GM20431 (cell line): ENCODE measurements at regions not wholly inside any gene's neighbourhood (a gene's known extent, or its start where the extent isn't known, plus 50 kb on each side); places are given as distances from the start of the nearest gene placed in this dataset.

Experiments
- in situ Hi-C: fragments of 300-500 bp; cut with MseI, MboI; formaldehyde crosslinking; loops from one replicate; pipeline ENCODE4 v1.15.0; 2020; ENCODE audit warnings: low sequenced_read_pairs; ENCODE audit not compliant: unreplicated experiment

DNA sequence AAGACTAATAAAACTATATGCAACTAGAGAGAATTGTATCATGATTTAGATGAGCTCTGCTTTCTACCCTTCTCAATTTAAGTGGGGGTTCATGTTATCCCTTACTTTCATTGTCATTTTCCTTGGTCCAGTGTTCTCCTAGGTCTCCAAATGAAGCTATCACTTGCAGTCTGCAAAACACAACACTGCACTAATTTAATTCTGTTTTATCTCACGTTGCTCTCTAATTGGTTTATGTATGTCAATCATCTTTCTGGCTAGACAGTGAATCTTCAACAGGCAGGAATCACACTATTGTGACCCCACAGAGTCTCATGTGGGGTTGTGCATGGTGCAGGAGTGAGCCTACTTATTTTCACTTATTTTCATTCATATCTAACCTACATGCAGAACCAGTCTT is 348.3 kb upstream of the SYT4 start:
- in situ Hi-C loops, result no loop called here

GRCh38 chr18:43627848-43628530 is 350.7 kb upstream of the SYT4 start:
- in situ Hi-C loops, result no loop called here

DNA sequence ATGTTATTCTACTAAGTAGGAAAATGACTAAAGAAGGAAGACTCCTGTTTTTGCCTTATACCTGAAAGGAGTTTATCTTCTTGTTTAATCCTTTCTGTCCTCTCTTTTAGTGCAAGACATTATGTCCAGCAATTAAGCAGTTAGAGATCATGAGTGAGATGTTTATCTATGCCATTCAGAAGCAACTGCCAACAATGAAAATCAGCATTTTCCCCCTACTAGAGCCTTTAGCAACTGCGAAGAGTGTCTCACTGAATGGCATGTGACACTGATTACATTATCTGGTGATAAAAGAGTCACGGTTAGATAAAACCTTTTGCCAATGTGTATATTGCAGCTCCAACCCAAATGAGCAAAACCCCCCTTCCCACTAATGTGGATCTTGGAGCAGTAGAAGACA is 357.7 kb upstream of the SYT4 start:
- in situ Hi-C loops, result no loop called here

GRCh38 chr18:43635397-43635796 is 358.1 kb upstream of the SYT4 start:
- in situ Hi-C loops, result no loop called here

DNA sequence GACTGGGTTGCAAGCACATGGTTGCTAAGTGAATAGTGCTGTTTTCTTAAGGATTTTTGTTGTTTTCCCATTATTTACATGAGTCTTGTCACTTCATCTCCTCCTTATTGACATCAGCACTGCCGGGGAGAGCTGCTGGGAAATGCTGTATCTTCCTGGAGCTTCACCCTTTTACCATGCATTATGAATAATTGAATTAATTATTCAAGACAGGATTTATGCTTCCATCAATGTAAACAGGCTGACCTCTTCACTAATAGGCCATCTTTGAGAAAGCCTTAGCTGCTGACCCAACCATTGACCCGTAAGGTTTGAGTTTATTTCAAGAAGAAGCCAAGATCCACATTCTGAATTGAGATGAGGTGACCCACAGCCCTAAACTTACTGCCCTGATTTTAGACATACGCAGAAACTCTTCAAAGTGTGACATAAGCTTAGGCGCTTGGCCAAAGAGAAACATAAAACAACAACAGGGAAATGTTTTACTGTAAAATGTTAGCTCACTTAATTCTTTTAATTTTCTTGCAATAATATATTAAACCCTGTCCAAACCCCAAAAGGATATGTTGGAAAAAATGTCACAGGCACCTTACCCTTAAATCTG is 365.5 kb upstream of the SYT4 start:
- in situ Hi-C loops, result no loop called here

GRCh38 chr18:43648002-43648401 is 370.7 kb upstream of the SYT4 start:
- in situ Hi-C loops, result no loop called here

DNA sequence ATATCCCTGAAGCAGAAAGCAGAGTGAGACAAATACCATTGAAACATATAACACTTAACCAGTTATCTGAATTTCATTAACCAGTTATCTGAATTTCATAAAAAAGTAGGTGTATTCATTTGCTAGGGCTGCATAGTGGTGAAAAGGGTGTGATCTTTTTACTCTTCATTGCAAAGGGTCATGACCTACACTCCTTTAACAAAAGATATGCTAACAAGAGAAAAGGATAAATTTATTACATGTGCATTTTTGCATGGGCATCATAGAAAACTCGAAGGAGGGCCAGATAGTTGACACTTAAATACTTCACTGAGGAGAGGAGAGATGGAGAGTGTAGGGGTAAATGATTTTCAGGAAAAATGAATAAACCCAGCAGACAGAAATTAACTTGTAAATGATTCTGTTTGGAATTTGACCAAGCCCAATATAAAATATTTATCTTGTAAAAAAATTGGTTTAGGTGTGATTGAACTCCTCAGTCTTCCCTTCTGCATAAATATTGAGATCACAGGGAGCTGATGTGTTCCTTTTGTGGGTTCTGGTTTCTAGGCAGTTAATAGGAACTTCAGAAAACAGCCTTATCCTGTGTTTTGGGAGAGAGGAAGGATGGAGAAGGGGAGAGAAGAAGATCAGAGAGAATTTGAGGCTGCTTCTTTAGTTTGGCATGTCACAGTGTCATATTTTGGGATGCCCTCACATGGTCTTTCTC is 372.5 kb upstream of the SYT4 start:
- in situ Hi-C loops, result no loop called here

GRCh38 chr18:43650426-43650825 is 373.1 kb upstream of the SYT4 start:
- in situ Hi-C loops, result no loop called here

DNA sequence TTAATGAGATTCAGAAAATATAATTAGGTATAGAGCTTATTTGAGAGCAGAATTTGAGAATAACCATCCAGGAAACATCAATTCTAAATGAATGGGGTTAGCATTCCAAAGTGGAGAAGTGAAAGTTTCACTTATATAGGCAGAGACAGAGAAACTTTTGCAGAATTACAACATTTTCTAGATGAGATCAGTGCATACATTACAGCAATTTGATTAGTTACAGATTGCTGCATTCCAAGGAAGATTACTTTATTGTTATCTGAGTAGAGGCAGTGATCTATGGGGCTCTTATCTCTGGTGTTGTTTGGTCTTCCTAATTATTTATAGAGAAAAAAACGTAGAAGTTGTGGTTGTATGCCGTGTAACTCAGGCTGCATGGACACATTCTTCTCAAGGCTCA is 373.8 kb upstream of the SYT4 start:
- in situ Hi-C loops, result no loop called here

DNA sequence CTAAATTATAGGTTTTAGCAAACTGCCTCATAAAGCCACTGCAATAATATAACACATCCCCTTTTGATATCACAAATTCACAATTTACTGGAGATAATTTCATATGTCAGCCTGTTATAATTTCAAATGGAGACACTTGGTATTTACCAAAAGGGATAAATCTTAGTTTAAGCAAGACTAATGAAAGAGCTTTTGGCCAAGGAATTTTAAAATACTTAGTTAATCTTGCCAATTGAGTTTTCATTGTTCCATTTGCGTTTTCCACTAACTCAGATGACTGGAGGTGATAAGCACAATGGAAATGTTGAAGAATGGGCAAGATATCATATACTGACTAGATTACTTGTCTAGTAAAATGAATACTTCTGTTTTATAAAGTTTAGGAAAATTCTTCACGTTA is 379.3 kb upstream of the SYT4 start:
- in situ Hi-C loops, result no loop called here

DNA sequence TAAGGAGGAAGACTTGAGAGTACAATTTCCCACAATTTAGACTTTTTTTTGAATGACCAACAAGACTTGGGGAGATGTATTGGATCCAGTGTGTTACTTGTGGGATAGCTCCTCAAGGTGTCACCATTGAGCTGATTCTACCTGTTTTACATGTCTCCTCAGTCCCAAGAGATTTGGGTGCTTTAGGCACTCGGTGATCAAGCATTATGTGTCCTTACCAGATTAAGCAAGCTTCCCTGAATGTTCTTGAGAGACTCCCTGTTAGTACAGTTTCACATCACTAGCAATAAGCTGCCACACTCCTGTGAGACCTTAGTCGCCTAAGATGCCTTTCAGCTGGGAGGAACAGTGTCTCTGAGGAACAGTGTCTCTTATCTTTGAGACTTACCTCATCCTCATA is 384.3 kb upstream of the SYT4 start:
- in situ Hi-C loops, result no loop called here

DNA sequence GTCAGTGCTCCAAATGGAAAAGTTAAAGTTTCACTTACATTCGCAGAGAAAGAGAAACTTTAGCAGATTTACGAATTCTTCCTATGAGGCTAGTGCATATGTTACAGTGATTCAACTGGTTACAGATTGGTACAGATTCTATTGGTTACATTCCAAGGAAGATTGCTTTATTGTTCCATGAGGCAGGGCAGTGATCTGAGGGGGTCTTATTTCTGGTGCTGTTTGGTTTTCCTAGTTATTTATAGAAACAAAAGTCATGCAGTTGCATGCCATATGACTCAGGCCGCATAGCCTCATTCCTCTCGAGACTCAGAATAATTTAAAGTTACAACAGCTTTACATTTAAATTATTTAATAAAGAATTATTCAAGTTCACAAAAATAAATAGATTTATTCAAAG is 385.4 kb upstream of the SYT4 start:
- in situ Hi-C loops, result no loop called here

DNA sequence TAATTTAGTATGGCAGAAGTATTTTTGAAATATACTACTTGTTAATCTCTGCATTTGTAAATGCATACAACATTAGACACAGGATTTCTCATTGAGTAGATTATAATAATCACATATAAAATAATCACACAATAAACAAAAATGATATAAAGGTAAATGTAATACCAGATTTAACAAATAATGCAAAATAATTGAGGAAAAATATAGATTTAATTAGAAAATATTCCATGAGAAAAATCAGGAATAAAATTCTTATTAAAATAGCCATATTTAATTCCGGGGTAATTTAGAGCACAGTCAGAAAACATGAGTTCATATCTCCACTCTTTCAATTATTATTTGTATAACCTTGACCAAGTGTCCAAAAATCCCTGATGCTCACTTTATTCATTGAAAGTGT is 385.9 kb upstream of the SYT4 start:
- in situ Hi-C loops, result no loop called here

DNA sequence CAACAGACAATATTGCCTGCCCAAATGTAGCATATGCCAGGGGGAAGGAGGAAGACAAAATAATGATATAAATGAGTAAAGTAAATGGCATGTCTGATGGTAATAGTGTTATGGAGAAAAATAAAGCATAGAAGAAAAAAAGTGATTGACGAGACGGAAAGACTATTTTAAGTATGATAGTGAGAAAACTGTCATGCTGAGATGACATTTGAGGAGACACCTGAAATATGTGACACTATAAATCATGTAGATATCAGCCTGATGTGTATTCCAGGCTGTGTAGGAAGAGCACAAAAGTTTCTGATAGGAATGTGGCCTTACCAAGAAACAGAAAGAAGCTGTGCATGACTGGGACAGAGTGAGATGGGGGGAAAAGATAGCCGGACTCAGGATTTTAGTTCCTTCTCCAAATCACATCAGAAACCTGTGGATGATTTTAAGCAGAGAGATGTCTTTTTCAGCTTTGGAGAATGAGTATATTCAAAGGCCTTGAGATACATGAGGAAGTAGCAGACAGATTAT is 387.3 kb upstream of the SYT4 start:
- in situ Hi-C loops, result no loop called here

DNA sequence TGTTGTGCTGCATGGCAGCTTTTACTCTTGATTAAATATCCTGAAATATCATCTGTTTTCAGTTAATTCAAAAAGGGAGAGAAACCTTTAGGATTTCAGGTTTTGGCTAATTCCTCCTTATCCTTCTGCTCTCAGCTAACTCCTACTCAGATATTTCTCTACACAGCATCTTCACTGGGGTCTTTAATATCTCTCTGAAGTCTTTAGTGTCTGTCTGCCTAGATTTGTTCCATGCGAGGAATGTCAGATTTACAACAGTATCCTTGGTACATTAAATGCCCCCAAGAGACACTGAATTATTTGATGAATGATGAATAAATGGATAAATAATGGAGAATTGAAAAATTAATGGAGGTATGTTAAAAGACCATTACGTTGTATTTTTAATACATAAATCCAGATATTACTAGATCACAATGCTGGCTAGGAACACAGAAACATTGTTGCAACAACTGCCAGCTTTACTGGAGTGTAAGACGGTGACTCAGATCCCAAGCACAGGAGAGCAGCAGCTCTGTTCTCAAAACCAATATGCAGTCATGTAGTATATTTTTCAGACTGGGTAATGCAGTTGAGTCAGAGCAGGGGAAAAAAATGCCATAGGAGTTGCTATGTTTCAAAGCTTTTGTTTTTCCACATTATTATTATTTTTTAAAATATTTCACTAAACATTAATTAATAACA is 388.0 kb upstream of the SYT4 start:
- in situ Hi-C loops, result no loop called here

DNA sequence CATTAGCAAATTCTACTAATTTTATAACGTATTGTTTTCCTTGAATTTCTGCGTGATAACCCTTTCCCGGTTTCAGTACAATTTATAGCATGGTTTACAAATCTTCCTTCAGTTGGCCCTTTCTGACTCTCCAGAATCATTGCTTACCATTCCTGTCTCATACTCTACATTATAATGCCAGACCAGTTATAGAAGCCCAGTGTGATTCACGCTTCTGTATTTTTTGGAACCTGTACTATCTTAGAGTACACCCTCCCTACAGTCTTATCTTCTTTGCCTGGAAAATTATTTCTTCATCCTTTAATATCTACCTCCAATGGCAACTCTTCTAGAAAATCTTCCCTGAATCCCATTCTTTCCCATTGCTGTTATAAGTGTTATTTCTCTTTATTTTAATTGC is 391.6 kb upstream of the SYT4 start:
- in situ Hi-C loops, result no loop called here

- in situ Hi-C loops, result no loop called here
These were observed 394.1 kb upstream of the SYT4 start for GRCh38 chr18:43671431-43671830.

DNA sequence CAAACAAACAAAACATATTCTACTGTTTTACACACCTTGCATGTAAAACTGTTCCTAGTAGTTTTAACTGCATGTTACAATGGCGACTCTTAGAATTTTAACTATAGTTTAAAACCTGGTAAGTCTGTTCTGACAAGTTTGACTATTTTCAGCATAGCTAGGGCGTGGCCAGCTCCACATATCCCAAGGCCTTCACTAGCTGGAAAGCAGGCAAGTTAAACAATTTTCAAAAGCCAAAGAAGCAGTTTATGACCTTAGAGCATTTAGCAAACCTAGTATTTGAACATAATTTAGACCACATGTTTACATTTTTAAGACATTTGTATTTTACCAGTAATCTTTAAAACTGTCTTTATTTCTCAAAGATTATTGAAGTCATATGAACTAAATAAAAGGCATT is 402.8 kb upstream of the SYT4 start:
- in situ Hi-C loops, result no loop called here

GRCh38 chr18:43681661-43682060 is 404.4 kb upstream of the SYT4 start:
- in situ Hi-C loops, result no loop called here

GRCh38 chr18:43682196-43682595 is 404.9 kb upstream of the SYT4 start:
- in situ Hi-C loops, result no loop called here

- in situ Hi-C loops, result no loop called here
These were observed 409.4 kb upstream of the SYT4 start for GRCh38 chr18:43686709-43687108.
